Left lung (tissue), 4 donors: ENCODE measurements at regions not wholly inside any gene's neighbourhood (a gene's known extent, or its start where the extent isn't known, plus 50 kb on each side); places are given as distances from the start of the nearest gene placed in this dataset.

Experiments
- ATAC-seq: fragments of 200-7000 bp; cut with Tn5 transposase; one replicate; pipeline ENCODE4 v1.9.1; 2020; ENCODE audit warnings: moderate library complexity
- DNase-seq, 4 donors: peaks; one replicate each; pipeline ENCODE4 v3.0.0-alpha.2; 2013 to 2020
- H3K27ac ChIP-seq, 2 donors: fragments of 200-600 bp; sonication (generic) in 1 of 2; one replicate each; pipeline versions ENCODE4 v1.5.0 to v1.8.0; 2020 to 2021
- H3K27me3 ChIP-seq, 2 donors: fragments of 200-600 bp; sonication (generic) in 1 of 2; one replicate each; pipeline versions ENCODE4 v1.5.0 to v1.8.0; 2020 to 2021
- H3K36me3 ChIP-seq, 2 donors: fragments of 200-600 bp; sonication (generic) in 1 of 2; one replicate each; pipeline versions ENCODE4 v1.5.0 to v1.8.0; 2020 to 2021
- H3K4me1 ChIP-seq, 2 donors: fragments of 200-600 bp; one replicate each; pipeline ENCODE4 v1.8.0; 2021
- H3K4me3 ChIP-seq, 2 donors: fragments of 200-600 bp; sonication (generic) in 1 of 2; one replicate each; pipeline versions ENCODE4 v1.5.0 to v1.8.0; 2020 to 2021; ENCODE audit warnings: mild to moderate bottlenecking in 1 of 2
- H3K9me3 ChIP-seq, 2 donors: fragments of 200-600 bp; sonication (generic) in 1 of 2; one replicate each; pipeline versions ENCODE4 v1.5.0 to v1.8.0; 2020 to 2021
- CTCF ChIP-seq, 2 donors: fragments of 200-600 bp; sonication (generic) in 1 of 2; IDR thresholded peaks; one replicate each; pipeline versions ENCODE4 v1.5.0 to v1.8.0; 2021; ENCODE audit warnings: antibody characterized with exemption in 2 of 2
- intact Hi-C, 2 donors: fragments of 100-400 bp; cut with DNase I; formaldehyde crosslinking; loops; one replicate each; pipeline versions ENCODE4 v1.11.2 to v1.14.2; 2022
- donor health status: DM: no; HTN: yes; CAD: no.
- donor health status: DM: no; HTN: no; CAD: no.

- Histone ChIP-seq H3K36me3 (no peaks in the 10 kb centered on the region), H3K27ac (no peak overlapping the region), H3K9me3 (peaks cover 0 to 9% of the 10 kb centered on the region in 2 donors), H3K27me3 (peaks cover 0 to 7% of the 10 kb centered on the region in 2 donors), H3K4me1 (no peaks in the 10 kb centered on the region), H3K4me3 (no peak overlapping the region)
- DNase-seq (no peak), ATAC-seq (no peak)
- intact Hi-C loops = no loop called here
- no peak for TF ChIP-seq CTCF (IDR thresholded peaks at IDR 0.05)
These were observed 177.6 kb downstream of the EXOC5 start for GRCh38 chr14:57091030-57091608.

- intact Hi-C loops = no loop called here
- no peak for TF ChIP-seq CTCF (IDR thresholded peaks at IDR 0.05)
- Histone ChIP-seq H3K27ac (no peak overlapping the region), H3K36me3 (no peaks in the 10 kb centered on the region), H3K4me1 (no peaks in the 10 kb centered on the region), H3K27me3 (peaks cover 0 to 7% of the 10 kb centered on the region in 2 donors), H3K4me3 (no peak overlapping the region), H3K9me3 (peaks cover 0 to 5% of the 10 kb centered on the region in 2 donors)
- ATAC-seq (no peak), DNase-seq (no peak)
These were observed 178.8 kb downstream of the EXOC5 start for GRCh38 chr14:57089901-57090300.

GRCh38 chr14:57087841-57088240 is 180.9 kb downstream of the EXOC5 start:
- intact Hi-C loops = no loop called here
- no peaks in the 10 kb centered on the region for H3K36me3 ChIP-seq
- no peaks in the 10 kb centered on the region for H3K9me3 ChIP-seq
- H3K27ac ChIP-seq = no peak overlapping the region
- H3K27me3 ChIP-seq = peaks cover 0 to 7% of the 10 kb centered on the region in 2 donors
- ATAC-seq = no peak
- no peak for DNase-seq
- no peaks in the 10 kb centered on the region for H3K4me1 ChIP-seq
- no peak for TF ChIP-seq CTCF (IDR thresholded peaks at IDR 0.05)
- H3K4me3 ChIP-seq = no peak overlapping the region

- no peak overlapping the region for H3K4me3 ChIP-seq
- no peaks in the 10 kb centered on the region for H3K36me3 ChIP-seq
- no peak overlapping the region for H3K27ac ChIP-seq
- H3K9me3 ChIP-seq = no peaks in the 10 kb centered on the region
- intact Hi-C loops = no loop called here
- H3K27me3 ChIP-seq = peaks cover 0 to 7% of the 10 kb centered on the region in 2 donors
- H3K4me1 ChIP-seq = no peaks in the 10 kb centered on the region
- TF ChIP-seq CTCF (IDR thresholded peaks at IDR 0.05) = no peak
- ATAC-seq (no peak), DNase-seq (no peak)
These were observed 182.2 kb downstream of the EXOC5 start for GRCh38 chr14:57086271-57087162.

- Histone ChIP-seq H3K36me3 (no peaks in the 10 kb centered on the region), H3K9me3 (no peaks in the 10 kb centered on the region), H3K4me3 (no peak overlapping the region), H3K27me3 (peaks cover 0 to 7% of the 10 kb centered on the region in 2 donors), H3K4me1 (no peaks in the 10 kb centered on the region), H3K27ac (no peak overlapping the region)
- ATAC-seq (no peak), DNase-seq (no peak)
- TF ChIP-seq CTCF (IDR thresholded peaks at IDR 0.05) = no peak
- intact Hi-C loops = no loop called here
These were observed 182.9 kb downstream of the EXOC5 start for GRCh38 chr14:57085801-57086200.
